Prostate gland (tissue), 2 donors: ENCODE measurements at regions not wholly inside any gene's neighbourhood (a gene's known extent, or its start where the extent isn't known, plus 50 kb on each side); places are given as distances from the start of the nearest gene placed in this dataset.

Experiments used
- DNase-seq: peaks from one replicate; pipeline ENCODE4 v3.0.0-alpha.2; 2019; ENCODE audit warnings: low spot score
- H3K27ac ChIP-seq, 2 donors: fragments of 200-600 bp; sonication (generic); 2 replicates each; pipeline ENCODE4 v1.5.1; 2017 to 2019
- H3K27me3 ChIP-seq: fragments of 200-600 bp; sonication (generic); replicated peaks from 2 replicates; pipeline ENCODE4 v1.5.1; 2019; ENCODE audit not compliant: insufficient read depth
- H3K36me3 ChIP-seq, 2 donors: fragments of 200-600 bp; sonication (generic); 1 replicate in 1 of 2; 2 replicates in 1 of 2; pipeline versions ENCODE4 v1.5.1 to v1.8.1; 2017 to 2019
- H3K4me1 ChIP-seq: fragments of 200-600 bp; sonication (generic); replicated peaks from 2 replicates; pipeline ENCODE4 v1.5.1; 2019
- H3K4me3 ChIP-seq, 2 donors: fragments of 200-600 bp; sonication (generic); 2 replicates each; pipeline ENCODE4 v1.5.1; 2017 to 2019
- H3K9me3 ChIP-seq: fragments of 200-600 bp; sonication (generic); 2 replicates; pipeline ENCODE4 v1.5.1; 2017
- CTCF ChIP-seq, 4 experiments: fragments of 200-600 bp in 2 of 4; fragments of 450-650 bp in 2 of 4; sonication (generic) in 2 of 4; IDR thresholded peaks; 1 replicate in 3 of 4; 2 replicates in 1 of 4; pipeline ENCODE4 v1.5.1; 2016 to 2019; ENCODE audit warnings: antibody characterized with exemption in 4 of 4, mild to moderate bottlenecking in 2 of 4, moderate library complexity in 2 of 4
- POLR2A ChIP-seq: fragments of 450-650 bp; IDR thresholded peaks from one replicate; pipeline ENCODE4 v1.6.1; 2016; ENCODE audit warnings: antibody characterized with exemption, mild to moderate bottlenecking
- POLR2AphosphoS5 ChIP-seq: sonication (generic); formaldehyde crosslinking; IDR thresholded peaks from one replicate; pipeline ENCODE4 v1.6.1; 2017; ENCODE audit warnings: antibody characterized with exemption
- WGBS: methylation state at CpG from one replicate; pipeline ENCODE4 v1.1.5; 2018; 5-methylcytosine and 5-hydroxymethylcytosine counted together
- intact Hi-C: fragments of 100-400 bp; cut with DNase I; formaldehyde crosslinking; loops from one replicate; pipeline ENCODE4 v1.14.2; 2022

- WGBS: 44% methylated on average over 1 of the region's 1 CpG
- Histone ChIP-seq H3K9me3 (no peaks in the 10 kb centered on the region), H3K27me3 (no peaks in the 10 kb centered on the region), H3K4me3 (no peak overlapping the region), H3K4me1 (no peaks in the 10 kb centered on the region), H3K27ac (no peak overlapping the region), H3K36me3 (no peaks in the 10 kb centered on the region)
- TF ChIP-seq POLR2A (no peak), POLR2AphosphoS5 (no peak), CTCF (IDR thresholded peaks at IDR 0.05) (no peak)
- DNase-seq: no peak
- intact Hi-C loops: no loop called here
Measured at GRCh38 chr21:18498431-18498830, 94.8 kb upstream of the TMPRSS15 start.

DNA sequence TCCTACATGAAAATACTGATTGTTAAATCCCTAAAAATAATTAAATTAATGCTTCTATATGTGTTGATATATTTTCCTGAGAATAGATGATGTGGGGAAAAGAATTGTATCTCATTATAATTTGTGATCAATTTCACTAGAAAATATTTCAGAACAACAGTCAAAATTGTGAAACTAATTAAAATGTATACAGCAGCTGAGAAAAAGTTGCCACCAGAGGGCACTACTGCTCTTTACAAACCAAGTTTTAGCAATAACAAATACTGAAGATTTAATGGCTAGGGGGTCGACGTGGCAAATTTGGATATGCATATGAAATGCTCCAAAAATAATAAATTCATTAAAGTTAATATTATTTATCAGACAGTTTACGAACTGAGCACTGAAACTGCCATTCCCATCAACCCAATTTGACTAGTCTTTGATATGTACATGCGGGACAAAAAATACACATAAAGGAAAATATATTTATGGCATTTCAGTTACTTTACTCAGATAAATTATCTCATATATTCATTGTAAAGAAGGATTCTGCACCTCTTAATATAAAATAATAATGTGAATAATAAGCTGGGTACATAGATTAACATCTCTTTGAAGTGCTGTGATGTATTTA lies 96.3 kb upstream of the TMPRSS15 start:
- DNase-seq: no peak
- TF ChIP-seq POLR2AphosphoS5: no peak
- peak in 3 of 4 experiments; percentile 31 to 47 (median 35) for TF ChIP-seq CTCF (IDR thresholded peaks at IDR 0.05)
- Histone ChIP-seq H3K27me3 (no peaks in the 10 kb centered on the region), H3K4me3 (no peak overlapping the region), H3K9me3 (no peaks in the 10 kb centered on the region), H3K36me3 (no peaks in the 10 kb centered on the region), H3K27ac (no peak overlapping the region), H3K4me1 (no peaks in the 10 kb centered on the region)
- intact Hi-C loops: no loop called here
- WGBS: 27% methylated on average over 4 of the region's 4 CpGs

DNA sequence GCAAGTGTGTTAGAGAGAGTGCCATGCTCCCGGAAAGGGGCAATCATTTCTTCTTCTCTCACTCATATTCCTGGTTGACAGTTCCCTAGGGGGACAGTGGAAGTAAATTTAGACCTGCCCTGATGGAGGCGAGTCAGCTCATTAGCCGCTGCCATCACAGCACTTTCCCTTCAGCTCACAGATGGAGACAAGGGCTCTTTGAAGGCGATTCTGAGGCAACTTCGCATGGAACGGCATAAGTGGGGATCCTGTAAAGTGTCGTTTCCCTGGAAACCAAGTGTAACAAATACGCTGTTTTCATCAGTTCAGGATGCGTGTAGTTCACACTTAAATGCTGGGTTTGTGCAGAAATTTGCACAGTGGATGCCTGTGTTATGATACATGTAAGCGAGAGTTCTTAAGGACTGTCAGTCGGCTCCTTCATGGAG lies 114.5 kb upstream of the TMPRSS15 start:
- no peaks in the 10 kb centered on the region for H3K9me3 ChIP-seq
- no peak for TF ChIP-seq POLR2AphosphoS5
- TF ChIP-seq POLR2A: no peak
- no peak for TF ChIP-seq CTCF (IDR thresholded peaks at IDR 0.05)
- WGBS: 78% methylated on average over 11 of the region's 11 CpGs
- H3K36me3 ChIP-seq: no peaks in the 10 kb centered on the region
- intact Hi-C loops: no loop called here
- H3K4me3 ChIP-seq: no peak overlapping the region
- no peaks in the 10 kb centered on the region for H3K27me3 ChIP-seq
- H3K4me1 ChIP-seq: no peaks in the 10 kb centered on the region
- no peak overlapping the region for H3K27ac ChIP-seq
- DNase-seq: no peak

DNA sequence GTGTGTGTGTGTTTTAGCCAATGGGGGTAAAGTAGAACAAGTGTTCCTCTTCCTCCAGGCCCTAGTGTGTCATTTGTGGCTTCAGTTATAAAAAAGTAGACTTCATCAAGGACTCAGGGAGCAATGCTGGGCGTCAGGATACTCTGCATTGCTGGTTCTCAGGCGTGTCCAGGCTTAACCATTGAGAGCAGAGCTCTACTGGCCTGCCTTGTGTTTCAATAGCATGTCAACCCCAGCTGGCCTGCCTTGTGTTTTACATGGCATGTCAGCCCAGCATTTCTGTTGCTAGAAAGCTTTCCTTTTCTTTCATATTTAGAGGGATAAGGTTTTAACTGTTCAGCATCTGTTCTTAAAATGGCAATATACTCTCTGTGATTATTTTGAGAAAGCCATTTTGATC lies 117.6 kb upstream of the TMPRSS15 start:
- Histone ChIP-seq H3K36me3 (no peaks in the 10 kb centered on the region), H3K4me3 (no peak overlapping the region), H3K4me1 (no peaks in the 10 kb centered on the region), H3K27me3 (no peaks in the 10 kb centered on the region), H3K27ac (no peak overlapping the region), H3K9me3 (no peaks in the 10 kb centered on the region)
- WGBS: 24% methylated on average over 2 of the region's 2 CpGs
- DNase-seq: no peak
- TF ChIP-seq POLR2A (no peak), POLR2AphosphoS5 (no peak), CTCF (IDR thresholded peaks at IDR 0.05) (no peak)
- intact Hi-C loops: no loop called here

- Histone ChIP-seq H3K27me3 (no peaks in the 10 kb centered on the region), H3K27ac (no peak overlapping the region), H3K4me1 (no peaks in the 10 kb centered on the region), H3K9me3 (no peaks in the 10 kb centered on the region), H3K36me3 (no peaks in the 10 kb centered on the region), H3K4me3 (no peak overlapping the region)
- intact Hi-C loops: no loop called here
- TF ChIP-seq POLR2AphosphoS5 (no peak), CTCF (IDR thresholded peaks at IDR 0.05) (no peak), POLR2A (no peak)
- 57% methylated on average over 7 of the region's 7 CpGs for WGBS
- DNase-seq: no peak
Measured at GRCh38 chr21:18522181-18522972, 118.8 kb upstream of the TMPRSS15 start.
